HepG2 (cell line): ENCODE measurements at regions not wholly inside any gene's neighbourhood (a gene's known extent, or its start where the extent isn't known, plus 50 kb on each side); places are given as distances from the start of the nearest gene placed in this dataset.

ENCODE experiments used
- ATAC-seq: fragments of 200-7000 bp; cut with Tn5 transposase; 3 replicates; pipeline ENCODE4 v1.9.1; 2020; ENCODE audit warnings: mild to moderate bottlenecking, moderate library complexity
- BruUV-seq: library from RNA; stranded (reverse); fragments of 400-500 nt; replicated peaks from 2 replicates; lab custom pipeline; 2021; lab: Mats Ljungman, UMichigan
- CTCF ChIA-PET: fragments of 300-600 bp; formaldehyde crosslinking; extraction: SDS; loops from one replicate; lab custom pipeline; 2021; ENCODE audit warnings: low total read pairs, inconsistent platforms, low intra/inter-chr PET ratio; lab: Yijun Ruan, JAX
- POLR2A ChIA-PET: fragments of 350-600 bp; sonication (Branson Sonifier 250); formaldehyde crosslinking; loops from one replicate; lab custom pipeline; 2020; ENCODE audit warnings: antibody characterized with exemption, inconsistent platforms; lab: Yijun Ruan, JAX
- DNase-seq: peaks from one replicate; pipeline ENCODE4 v3.0.0-alpha.2; 2015; ENCODE audit warnings: low spot score
- FAIRE-seq: peaks from 3 replicates; lab custom pipeline; 2011; peaks lifted over from hg19 to GRCh38; lab: Jason Lieb, UNC
- H2AFZ ChIP-seq: one replicate; pipeline ENCODE4 v1.6.1; 2011; ENCODE audit warnings: low read length, inconsistent platforms
- H3K27ac ChIP-seq: fragments of 300-600 bp; 3 replicates; pipeline ENCODE4 v1.8.0; 2011; ENCODE audit warnings: mixed run types, mild to moderate bottlenecking, mixed read lengths, low read length, inconsistent platforms; ENCODE audit not compliant: insufficient read depth; ENCODE audit errors: extremely low read length
- H3K27me3 ChIP-seq, 2 experiments: fragments of 200-600 bp in 1 of 2; 2 replicates in 1 of 2; 3 replicates in 1 of 2; pipeline versions ENCODE4 v1.6.0 to v1.8.0; 2011; ENCODE audit warnings: low read length in 2 of 2, mild to moderate bottlenecking in 2 of 2, moderate library complexity in 2 of 2, inconsistent platforms in 1 of 2; ENCODE audit not compliant: insufficient read depth in 2 of 2, control insufficient read depth in 1 of 2
- H3K36me3 ChIP-seq, 2 experiments: fragments of 200-600 bp in 1 of 2; replicated peaks in 1 of 2; 2 replicates in 1 of 2; 3 replicates in 1 of 2; pipeline versions ENCODE4 v1.5.1 to v1.8.0; 2011; ENCODE audit warnings: low read length in 2 of 2, inconsistent platforms in 1 of 2; ENCODE audit not compliant: insufficient read depth in 2 of 2, control insufficient read depth in 1 of 2
- H3K4me1 ChIP-seq: 2 replicates; pipeline ENCODE4 v1.5.1; 2012; ENCODE audit warnings: low read length, inconsistent platforms; ENCODE audit not compliant: insufficient read depth
- H3K4me2 ChIP-seq: 2 replicates; pipeline ENCODE4 v1.6.0; 2011; ENCODE audit warnings: low read depth, low read length, inconsistent platforms
- H3K4me3 ChIP-seq, 3 experiments: fragments of 200-600 bp in 1 of 3; sonication (generic), shearing (Covaris generic) in 1 of 3; replicated peaks in 1 of 3; 2 replicates each; pipeline ENCODE4 v1.5.1; 2011 to 2016; ENCODE audit warnings: low read length in 3 of 3, inconsistent platforms in 2 of 3, low read depth in 2 of 3, mild to moderate bottlenecking in 2 of 3, control low read depth in 1 of 3, mixed read lengths in 1 of 3; ENCODE audit not compliant: insufficient read depth in 1 of 3
- H3K79me2 ChIP-seq: one replicate; pipeline ENCODE4 v1.6.1; 2011; ENCODE audit warnings: low read length, inconsistent platforms; ENCODE audit not compliant: insufficient read depth
- H3K9ac ChIP-seq: 2 replicates; pipeline ENCODE4 v1.6.0; 2011; ENCODE audit warnings: mild to moderate bottlenecking, low read depth, low read length, inconsistent platforms; ENCODE audit not compliant: insufficient read depth
- H3K9me3 ChIP-seq: 2 replicates; pipeline ENCODE4 v1.5.1; 2012; ENCODE audit warnings: mild to moderate bottlenecking, low read length
- H4K20me1 ChIP-seq: 2 replicates; pipeline ENCODE4 v1.6.0; 2011; ENCODE audit warnings: inconsistent platforms, mild to moderate bottlenecking, low read length, moderate library complexity; ENCODE audit not compliant: insufficient read depth
- GRHL1 ChIP-seq: sonication (generic); formaldehyde crosslinking; conservative IDR thresholded peaks from 2 replicates; pipeline ENCODE4 v1.8.0; 2022; ENCODE audit warnings: missing genetic modification reagents
- HNRNPK ChIP-seq: fragments of 200-400 bp; formaldehyde crosslinking; IDR thresholded peaks from 2 replicates; pipeline ENCODE4 v1.6.1; 2018; ENCODE audit warnings: low read length, low read depth, moderate library complexity, mild to moderate bottlenecking; ENCODE audit not compliant: poor library complexity, severe bottlenecking
- KDM3A ChIP-seq: IDR thresholded peaks from 2 replicates; pipeline ENCODE4 v1.6.1; 2018; ENCODE audit warnings: low read depth, missing compliant biosample characterization
- MTF1 ChIP-seq: sonication (generic); formaldehyde crosslinking; IDR thresholded peaks from 2 replicates; pipeline ENCODE4 v1.5.0; 2020; ENCODE audit warnings: missing genetic modification reagents
- MXD1 ChIP-seq: sonication (generic); formaldehyde crosslinking; IDR thresholded peaks from 2 replicates; pipeline ENCODE4 v1.4.0; 2020; ENCODE audit warnings: mild to moderate bottlenecking, missing genetic modification reagents
- MZF1 ChIP-seq: sonication (generic); formaldehyde crosslinking; IDR thresholded peaks from 2 replicates; pipeline ENCODE4 v1.8.1; 2023; ENCODE audit warnings: mild to moderate bottlenecking, missing genetic modification reagents, borderline replicate concordance
- NFE2L1 ChIP-seq: sonication (generic); formaldehyde crosslinking; IDR thresholded peaks from 2 replicates; pipeline ENCODE4 v1.4.0; 2020; ENCODE audit warnings: missing genetic modification reagents, mild to moderate bottlenecking, borderline replicate concordance
- SSRP1 ChIP-seq: IDR thresholded peaks from 2 replicates; pipeline ENCODE4 v1.6.1; 2016; ENCODE audit warnings: control low read depth
- ZNF281 ChIP-seq: sonication (generic); formaldehyde crosslinking; IDR thresholded peaks from 2 replicates; pipeline ENCODE4 v1.4.0; 2020; ENCODE audit warnings: missing genetic modification reagents, borderline replicate concordance
- ZNF564 ChIP-seq: sonication (generic); formaldehyde crosslinking; IDR thresholded peaks from 2 replicates; pipeline ENCODE4 v1.8.1; 2023; ENCODE audit warnings: mild to moderate bottlenecking, missing genetic modification reagents
- ZNF747 ChIP-seq: sonication (generic); formaldehyde crosslinking; IDR thresholded peaks from 2 replicates; pipeline ENCODE4 v1.8.1; 2023; ENCODE audit warnings: missing genetic modification reagents, mild to moderate bottlenecking, borderline replicate concordance
- ZSCAN29 ChIP-seq: sonication (generic); formaldehyde crosslinking; conservative IDR thresholded peaks from 2 replicates; pipeline ENCODE4 v1.4.0; 2020; ENCODE audit warnings: mild to moderate bottlenecking, missing genetic modification reagents
- WGBS: methylation state at CpG from one replicate; pipeline ENCODE4 v1.1.6; 2017; ENCODE audit warnings: low lambda C conversion rate; 5-methylcytosine and 5-hydroxymethylcytosine counted together
- in situ Hi-C: cut with HindIII; loops from 2 replicates; pipeline ENCODE4 v1.10.0; 2017; ENCODE audit warnings: low pct_unique_long_range_greater_than_20kb; ENCODE audit not compliant: extremely low pct_ligation_motif_present
- intact Hi-C: fragments of 100-400 bp; cut with micrococcal nuclease; formaldehyde crosslinking; loops from one replicate; pipeline ENCODE4 v1.10.0; 2022; ENCODE audit not compliant: unreplicated experiment

GRCh38 chr17:70555723-70556122 lies 386.4 kb downstream of the KCNJ2 start:
- ChIA-PET POLR2A (no interaction called here), CTCF (no interaction called here)
- H3K79me2 ChIP-seq: no peaks in the 10 kb centered on the region
- no peaks in the 10 kb centered on the region for H3K27me3 ChIP-seq
- TF ChIP-seq HNRNPK (peak; percentile 87), NFE2L1 (CRISPR knock-in tag) (no peak), MZF1 (CRISPR knock-in tag) (no peak), GRHL1 (CRISPR knock-in tag) (no peak)
- H3K9me3 ChIP-seq: peaks cover 15% of the 10 kb centered on the region
- H3K36me3 ChIP-seq: no peaks in the 10 kb centered on the region
- in situ Hi-C loops: loop anchor here (10.0 kb wide), 1 partner anchor 981 kb away; no protein-coding TSS in a partner anchor
- DNase-seq (no peak), FAIRE-seq (no peak), ATAC-seq (no peak)
- H3K4me3 ChIP-seq: no peak overlapping the region
- no peak overlapping the region for H3K9ac ChIP-seq
- no peaks in the 10 kb centered on the region for H3K4me1 ChIP-seq
- H3K27ac ChIP-seq: no peak overlapping the region
- no TSS peak for BruUV-seq
- no peaks in the 10 kb centered on the region for H4K20me1 ChIP-seq
- no peak overlapping the region for H2AFZ ChIP-seq
- H3K4me2 ChIP-seq: no peak overlapping the region
- intact Hi-C loops: no loop called here

GRCh38 chr17:70558821-70559220 lies 389.5 kb downstream of the KCNJ2 start:
- H4K20me1 ChIP-seq: no peaks in the 10 kb centered on the region
- no peak overlapping the region for H3K9ac ChIP-seq
- FAIRE-seq (no peak), ATAC-seq (no peak), DNase-seq (no peak)
- ChIA-PET CTCF (no interaction called here), POLR2A (no interaction called here)
- BruUV-seq: no TSS peak
- no peaks in the 10 kb centered on the region for H3K4me1 ChIP-seq
- no peaks in the 10 kb centered on the region for H3K36me3 ChIP-seq
- no peak overlapping the region for H3K4me2 ChIP-seq
- H3K27me3 ChIP-seq: no peaks in the 10 kb centered on the region
- in situ Hi-C loops (loop anchor here (10.0 kb wide), 1 partner anchor 984 kb away; no protein-coding TSS in a partner anchor), intact Hi-C loops (no loop called here)
- peaks cover 42% of the 10 kb centered on the region for H3K9me3 ChIP-seq
- no peaks in the 10 kb centered on the region for H3K79me2 ChIP-seq
- no peak overlapping the region for H3K27ac ChIP-seq
- H3K4me3 ChIP-seq: no peak overlapping the region
- under 1% methylated on average over 3 of the region's 3 CpGs for WGBS
- H2AFZ ChIP-seq: no peak overlapping the region
- TF ChIP-seq SSRP1 (CRISPR knock-in tag) (no peak), MXD1 (CRISPR knock-in tag) (no peak), ZNF281 (CRISPR knock-in tag) (no peak), KDM3A (CRISPR knock-in tag) (no peak), MTF1 (CRISPR knock-in tag) (no peak), ZNF564 (CRISPR knock-in tag) (no peak), ZSCAN29 (CRISPR knock-in tag) (no peak), ZNF747 (CRISPR knock-in tag) (no peak)
